NCI-H2196 (cell line): ENCODE measurements at regions not wholly inside any gene's neighbourhood (a gene's known extent, or its start where the extent isn't known, plus 50 kb on each side); places are given as distances from the start of the nearest gene placed in this dataset.

Experiments used
- DNase-seq: peaks from one replicate; lab custom pipeline; 2025; ENCODE audit not compliant: unreplicated experiment; lab: John Stamatoyannopoulos, UW

DNA sequence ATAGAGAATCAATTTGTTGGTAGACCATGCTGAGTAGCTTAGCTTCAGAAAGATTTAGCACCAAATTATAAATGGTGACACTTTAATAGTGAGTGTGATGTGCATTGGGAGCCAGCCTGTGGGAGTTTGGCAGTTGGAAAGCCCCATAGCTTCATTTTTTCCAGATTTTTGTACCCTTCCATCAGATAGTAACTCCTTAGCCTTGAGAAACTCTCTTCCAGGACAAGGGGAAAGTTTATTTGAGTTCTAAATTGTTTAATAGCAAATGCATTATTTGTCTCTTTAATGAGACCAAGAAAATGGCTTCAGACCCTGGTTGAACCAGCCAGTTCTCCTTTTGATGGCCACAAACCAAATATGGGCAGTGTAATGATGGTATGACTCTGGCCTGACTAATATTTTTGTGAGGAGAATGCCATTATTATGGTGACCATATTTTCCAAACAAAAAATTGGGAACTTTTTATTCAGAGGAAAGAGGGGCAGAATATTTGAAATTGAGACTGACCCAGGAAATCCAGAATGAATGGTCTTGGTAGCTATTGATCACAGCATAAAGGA is 49.8 kb downstream of the PLCE1 start:
- no peak for DNase-seq

DNA sequence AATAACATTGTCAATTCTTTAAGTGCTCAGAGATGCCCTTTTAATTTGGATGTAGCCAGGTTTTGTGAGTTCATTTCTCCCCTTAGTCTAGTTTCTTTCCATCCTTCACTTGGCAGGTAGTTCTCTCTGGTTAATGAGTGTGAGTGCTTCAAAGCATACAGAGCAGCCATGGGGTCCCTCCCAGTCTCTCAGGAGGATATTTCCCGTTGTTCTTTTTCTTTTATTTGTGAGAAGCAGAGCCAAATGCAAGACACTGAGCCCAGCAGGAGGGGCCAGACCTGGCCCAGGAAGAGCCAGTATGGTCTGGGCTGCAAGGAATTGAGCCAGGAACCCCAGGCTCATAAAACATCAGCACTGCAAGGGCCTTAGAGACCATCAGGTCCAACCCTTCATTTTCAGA is 52.4 kb downstream of the PLCE1 start:
- DNase-seq: no peak

DNA sequence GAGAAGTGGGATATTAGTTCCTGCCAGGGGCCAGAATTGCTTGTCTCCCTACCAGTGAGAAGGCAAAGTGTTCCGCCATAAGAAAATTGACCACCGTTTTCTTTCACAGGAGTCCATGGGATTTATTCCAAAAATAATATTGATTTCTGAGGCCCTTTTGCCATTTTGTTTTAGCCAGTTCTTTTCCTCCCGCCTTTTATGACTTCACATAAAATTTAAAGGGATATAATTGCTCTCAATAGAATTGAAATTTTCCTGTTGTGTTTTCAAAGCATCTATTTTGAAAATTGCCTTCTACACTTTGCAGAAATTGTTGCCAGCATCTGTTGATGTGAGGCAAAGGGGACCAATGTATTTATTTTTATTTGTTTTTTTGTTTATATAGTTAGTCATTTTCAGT is 53.6 kb downstream of the PLCE1 start:
- DNase-seq: no peak

DNA sequence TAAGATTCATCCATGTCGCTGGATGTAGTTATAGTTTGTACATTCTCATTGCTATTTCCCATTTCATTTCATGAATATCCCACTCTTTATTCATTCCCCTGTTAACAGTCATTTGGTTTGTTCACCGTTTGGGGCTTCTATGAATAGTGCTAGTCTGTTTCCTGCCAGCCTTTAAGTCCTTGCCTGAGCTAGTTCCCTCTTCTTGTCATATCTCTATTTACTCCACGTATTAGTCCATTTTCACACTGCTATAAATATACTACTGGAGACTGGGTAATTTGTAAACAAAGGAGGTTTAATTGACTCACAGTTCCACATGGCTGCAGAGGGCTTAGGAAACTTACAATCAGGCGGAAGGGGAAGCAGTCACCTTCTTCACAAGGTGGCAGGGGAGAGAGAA is 56.2 kb downstream of the PLCE1 start:
- DNase-seq: no peak

DNA sequence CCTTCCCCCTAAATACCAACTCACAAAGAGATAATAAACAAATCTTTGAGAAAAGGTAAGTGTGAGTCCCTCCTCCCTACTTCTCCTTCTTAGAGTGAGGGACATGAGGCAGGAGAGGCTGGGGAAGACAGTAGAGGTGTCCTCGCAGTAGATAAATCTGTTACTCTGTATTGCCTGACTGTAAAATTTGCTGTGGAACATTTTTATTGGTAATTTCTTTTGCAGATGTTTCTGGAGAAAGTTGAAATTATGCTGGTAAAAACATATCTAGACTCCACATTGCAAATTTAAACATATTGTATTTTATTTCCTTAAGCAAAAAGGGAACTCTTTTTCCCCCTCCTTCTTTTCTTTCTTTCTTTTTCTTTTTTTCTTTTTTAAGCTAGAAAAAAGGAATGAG is 58.5 kb downstream of the PLCE1 start:
- DNase-seq: no peak

DNA sequence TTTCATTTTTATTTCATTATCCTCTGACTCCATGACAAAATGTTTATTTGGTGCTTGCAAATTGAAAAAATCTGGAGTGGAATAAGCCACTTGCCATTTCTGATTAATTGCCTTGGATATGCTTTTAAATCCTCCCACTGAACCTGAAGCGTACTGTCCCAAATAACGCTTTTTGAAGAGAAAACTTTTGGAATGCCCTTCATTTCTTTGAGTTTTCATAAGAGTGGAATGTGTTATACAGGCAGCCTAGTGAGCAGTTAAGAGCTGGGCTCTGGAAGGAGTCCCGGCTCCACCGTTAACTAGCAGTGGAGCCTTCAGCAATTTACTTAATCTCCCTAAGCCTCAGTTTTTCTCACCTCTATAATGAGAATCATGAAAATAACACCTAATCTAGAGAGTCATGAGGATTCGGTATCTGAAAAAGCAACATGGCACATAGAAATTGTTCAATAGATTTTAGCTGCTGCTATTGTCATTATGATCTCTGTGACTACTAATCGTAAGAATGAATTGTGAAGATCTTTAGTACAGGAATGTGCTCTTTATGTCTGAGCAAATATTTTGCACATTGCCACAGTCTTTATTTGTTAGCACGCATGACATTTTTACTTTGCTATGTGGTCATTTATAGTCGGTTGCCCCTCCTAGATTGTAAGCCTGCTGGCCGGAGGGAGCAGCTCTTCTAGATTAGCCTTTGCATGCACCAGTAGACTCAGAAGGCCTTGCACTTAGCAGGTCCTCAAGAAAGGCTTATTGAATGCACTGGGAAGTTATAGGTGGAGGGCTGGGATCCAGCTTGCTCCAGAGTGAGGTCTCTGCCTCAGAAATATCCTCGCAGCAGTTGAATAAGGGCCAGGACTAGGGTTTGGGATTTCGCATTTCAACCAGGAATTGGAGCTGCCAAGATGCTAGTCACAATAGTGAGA is 59.4 kb downstream of the PLCE1 start:
- DNase-seq: no peak

DNA sequence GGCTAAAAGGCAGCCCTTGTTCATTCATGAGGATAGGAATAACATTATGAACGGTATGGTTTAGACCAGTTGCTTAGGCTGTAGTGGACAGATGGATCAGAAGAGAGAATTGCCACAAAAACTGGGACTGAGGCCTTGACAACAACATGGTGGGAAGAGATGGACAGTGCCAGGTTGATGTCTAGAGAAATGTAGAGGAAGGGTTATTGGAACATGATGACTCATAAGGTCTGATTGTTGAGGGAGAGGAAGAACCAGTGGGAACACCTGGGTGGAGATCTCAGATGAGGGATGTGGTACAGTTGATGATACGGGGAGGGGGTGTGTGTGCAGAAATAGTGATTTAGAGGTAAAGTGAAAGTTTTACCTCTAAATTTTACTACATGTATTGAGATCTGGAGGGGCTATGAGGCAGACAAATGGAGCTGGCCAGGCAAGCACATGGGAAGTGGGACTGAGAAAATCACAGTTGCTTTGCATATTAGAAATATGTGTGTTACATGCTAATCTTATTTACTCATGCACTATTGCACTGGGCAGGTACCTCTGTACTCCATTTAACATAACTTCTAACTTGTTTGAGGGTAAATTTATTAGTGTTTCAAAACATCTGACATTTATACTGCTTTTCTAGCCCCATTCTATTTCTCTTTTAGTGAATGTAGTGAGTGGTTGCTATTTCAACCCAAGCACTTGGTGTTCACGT is 65.6 kb downstream of the PLCE1 start:
- no peak for DNase-seq

DNA sequence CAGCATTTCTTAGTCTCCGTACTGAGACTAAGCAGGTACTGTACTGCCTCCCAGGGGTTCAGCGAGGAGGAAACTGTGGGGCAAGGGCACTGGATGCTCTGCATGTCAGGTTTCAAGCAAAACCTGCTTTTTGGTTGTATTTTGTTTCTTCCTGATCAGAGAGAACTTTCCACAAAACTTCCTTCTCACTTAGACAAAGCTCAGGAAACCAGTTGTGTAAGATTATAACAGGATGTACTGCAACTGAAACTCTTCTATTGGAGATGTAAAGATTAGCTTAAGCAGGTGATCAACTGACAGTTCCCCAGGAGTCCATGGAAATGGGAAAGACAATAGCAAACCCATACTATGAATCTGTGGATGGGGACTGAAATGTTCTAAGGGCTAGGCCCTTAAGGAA is 67.3 kb downstream of the PLCE1 start:
- no peak for DNase-seq

DNA sequence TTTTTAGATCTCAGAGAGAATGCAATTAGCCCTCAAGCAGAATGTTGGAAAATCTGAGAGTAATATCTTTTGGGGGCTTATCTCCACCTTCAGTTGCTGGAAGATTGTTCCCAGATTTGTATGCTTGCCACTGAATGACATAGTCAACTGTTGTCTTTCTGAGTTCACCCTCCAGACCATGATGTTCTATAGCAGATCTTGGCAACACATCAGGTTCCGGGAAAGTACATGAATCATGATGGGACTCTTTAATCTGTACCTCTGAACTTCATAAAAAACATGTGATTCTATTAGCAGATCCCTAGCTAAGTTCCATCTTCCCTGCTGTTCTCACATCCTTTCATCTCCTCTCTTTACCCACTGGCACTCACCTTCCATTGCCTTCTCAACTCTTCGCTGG is 68.9 kb downstream of the PLCE1 start:
- no peak for DNase-seq

DNA sequence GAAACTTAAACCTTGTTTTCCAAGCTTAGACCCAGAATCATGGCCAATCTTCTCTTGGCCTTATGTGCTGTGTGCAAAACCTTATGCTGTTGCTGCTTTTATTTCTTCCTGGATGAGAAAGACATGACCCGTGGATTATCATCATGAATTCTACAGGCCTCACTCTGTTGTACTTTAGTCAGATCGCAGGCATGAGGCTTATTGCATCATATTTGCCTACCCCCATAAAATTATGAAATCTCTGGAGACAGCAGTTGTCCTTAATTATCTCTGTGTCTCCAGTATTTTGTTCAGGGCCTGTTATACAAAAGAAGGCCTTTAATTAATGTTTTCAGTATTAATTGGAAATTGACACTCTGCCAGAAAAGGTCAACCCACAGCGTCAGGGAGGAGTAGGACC is 71.6 kb downstream of the PLCE1 start:
- DNase-seq: no peak

DNA sequence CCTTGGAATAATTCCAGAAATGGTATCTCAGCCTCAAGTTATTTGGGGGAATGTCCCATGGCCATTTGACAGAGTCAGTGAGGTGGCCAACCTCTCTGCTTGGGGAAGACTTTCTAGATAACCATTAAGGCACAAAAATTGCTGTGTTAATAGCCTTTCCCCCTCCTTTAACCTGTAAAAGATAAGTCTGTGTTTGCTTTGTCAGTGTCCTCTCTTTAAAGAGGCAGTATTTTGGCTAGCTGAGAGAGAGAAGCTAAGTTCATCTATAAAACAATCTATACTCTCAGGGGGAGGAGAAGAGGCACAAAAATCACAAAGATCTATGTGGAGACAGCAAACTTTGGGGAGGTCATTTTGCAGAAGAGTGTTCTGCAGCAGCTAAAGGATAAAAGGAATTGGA is 72.1 kb downstream of the PLCE1 start:
- no peak for DNase-seq

DNA sequence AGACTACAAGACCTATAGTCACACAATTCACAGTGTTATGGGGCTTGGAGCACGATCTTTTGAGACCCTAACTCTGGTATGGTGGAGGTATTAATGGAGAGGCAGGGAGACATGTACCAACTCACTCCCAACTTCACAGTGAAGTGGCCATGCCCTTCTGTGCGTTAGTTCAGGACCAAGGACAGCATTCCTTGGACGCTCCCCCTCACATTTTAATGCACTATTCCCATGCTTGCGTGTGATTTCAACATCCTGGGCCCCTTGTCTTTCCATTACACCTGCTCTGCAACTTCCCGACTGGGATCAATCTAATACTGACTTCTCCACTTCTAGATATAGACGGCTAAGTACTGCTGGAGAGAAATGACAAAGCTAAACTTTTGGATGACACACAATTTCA is 72.7 kb downstream of the PLCE1 start:
- DNase-seq: no peak

DNA sequence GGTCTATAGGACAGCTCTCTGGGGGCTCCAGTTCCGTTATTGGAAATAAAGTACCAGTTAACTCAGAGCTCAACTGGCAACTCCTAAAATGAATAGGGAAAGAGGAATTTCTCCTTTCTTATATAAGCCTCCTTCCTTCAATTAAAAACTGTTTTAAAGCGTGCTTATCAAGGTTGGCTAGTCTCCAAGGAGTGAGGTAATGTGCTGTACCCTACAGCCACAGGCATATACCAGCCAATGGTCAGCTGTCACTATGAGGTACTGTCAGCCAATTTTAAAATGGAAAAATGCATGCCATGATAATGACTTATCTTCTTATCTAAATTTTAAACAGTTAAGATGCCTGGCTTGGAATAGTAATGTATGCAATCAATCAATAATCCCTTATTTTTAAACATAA is 76.2 kb downstream of the PLCE1 start:
- DNase-seq: no peak

DNA sequence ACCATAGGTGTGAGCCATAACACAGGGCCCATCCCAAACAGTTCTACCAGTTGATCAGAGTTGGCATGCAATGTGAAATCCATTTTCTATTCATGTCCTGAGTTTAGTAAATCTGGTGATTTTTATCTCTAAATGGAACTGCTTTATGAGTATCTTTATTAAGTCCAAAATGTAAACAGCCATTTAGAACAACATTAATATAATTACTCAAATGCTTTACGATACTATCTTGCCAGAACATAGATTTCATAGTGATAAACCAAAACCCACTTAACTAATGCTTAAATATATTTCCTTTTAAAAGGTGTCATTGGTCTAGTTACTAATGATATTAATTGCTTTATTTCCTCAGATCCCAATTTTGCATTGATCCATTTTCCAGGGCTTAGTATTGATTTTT is 80.7 kb downstream of the PLCE1 start:
- DNase-seq: no peak

DNA sequence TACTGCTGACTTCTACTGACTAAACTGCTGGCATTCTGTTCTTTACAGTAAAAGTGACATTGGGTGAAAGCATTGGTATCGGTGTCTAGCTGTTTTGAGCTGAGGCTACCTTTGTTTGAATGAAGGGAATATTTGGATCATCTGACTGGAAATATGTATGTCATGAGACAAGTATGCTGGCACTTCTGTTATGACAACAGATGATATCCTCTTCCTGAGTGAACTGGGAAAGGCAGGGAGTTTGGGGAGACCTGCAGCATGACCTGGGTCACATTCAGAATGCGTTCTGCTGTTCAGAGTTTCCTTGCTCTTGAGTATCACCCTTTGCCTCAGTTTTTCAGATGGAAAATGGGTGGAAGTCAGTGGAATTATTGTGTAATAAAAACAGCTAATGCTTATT is 81.8 kb downstream of the PLCE1 start:
- DNase-seq: no peak

DNA sequence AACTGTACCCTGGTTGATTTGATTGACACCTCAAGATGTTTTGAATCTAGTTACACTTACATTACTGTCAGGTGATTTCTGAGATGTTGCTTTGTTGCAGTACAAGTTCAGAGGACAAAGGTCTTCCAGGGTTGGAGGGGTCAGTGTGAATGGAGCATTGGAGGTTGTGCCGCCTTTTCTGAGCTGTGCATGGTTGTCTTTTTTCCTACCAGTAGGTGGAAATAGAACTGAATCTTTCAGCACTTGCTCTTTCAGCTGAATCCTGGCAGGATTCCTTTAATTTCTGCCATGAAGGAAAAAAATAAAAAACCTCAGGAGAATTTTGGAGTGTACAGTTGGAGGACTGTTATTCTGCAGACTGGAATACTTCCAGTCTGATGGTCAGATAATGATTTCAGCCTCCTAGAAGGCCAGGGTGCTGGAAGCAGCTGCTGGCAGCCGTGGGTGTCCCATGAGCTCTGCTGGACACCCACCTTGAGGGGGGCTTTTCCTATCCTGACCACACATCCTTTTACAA is 82.7 kb downstream of the PLCE1 start:
- no peak for DNase-seq

DNA sequence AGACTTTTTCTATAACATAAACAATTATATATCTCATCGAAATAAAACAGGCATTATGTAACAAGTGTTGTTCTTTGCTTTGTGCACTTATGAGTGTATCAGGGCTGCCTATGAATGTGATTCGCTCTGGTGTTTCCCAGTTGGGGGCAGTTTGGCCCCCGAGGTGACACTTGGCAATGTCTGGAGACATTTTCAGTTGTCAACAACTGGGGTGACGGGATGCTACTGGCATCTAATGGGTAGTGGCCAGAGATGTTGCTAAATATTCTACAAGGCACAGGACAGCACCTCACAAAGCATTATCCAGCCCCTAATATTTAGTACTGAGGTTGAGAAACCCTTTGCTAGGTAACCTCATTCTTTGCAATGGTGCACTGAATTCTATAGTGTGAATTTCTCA is 83.3 kb downstream of the PLCE1 start:
- no peak for DNase-seq

DNA sequence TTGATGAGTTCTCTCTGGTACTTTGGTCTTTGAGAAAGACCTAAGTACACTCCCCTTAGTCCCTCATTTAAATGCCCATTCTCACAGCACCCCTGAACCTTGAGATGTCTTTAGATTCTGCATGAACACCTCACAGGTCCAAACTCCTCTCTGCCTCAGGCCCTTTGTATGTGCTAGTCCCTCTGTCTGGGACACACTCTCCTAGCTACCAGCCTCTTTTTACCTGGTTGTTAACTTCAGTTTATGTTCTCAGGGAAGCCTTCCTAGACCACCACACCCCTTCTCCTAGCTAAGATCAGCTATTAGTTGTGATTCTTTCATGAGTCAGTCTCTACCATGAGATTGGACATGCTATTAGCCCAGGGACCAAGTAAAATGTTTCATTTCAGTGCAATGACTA is 86.4 kb downstream of the PLCE1 start:
- no peak for DNase-seq

DNA sequence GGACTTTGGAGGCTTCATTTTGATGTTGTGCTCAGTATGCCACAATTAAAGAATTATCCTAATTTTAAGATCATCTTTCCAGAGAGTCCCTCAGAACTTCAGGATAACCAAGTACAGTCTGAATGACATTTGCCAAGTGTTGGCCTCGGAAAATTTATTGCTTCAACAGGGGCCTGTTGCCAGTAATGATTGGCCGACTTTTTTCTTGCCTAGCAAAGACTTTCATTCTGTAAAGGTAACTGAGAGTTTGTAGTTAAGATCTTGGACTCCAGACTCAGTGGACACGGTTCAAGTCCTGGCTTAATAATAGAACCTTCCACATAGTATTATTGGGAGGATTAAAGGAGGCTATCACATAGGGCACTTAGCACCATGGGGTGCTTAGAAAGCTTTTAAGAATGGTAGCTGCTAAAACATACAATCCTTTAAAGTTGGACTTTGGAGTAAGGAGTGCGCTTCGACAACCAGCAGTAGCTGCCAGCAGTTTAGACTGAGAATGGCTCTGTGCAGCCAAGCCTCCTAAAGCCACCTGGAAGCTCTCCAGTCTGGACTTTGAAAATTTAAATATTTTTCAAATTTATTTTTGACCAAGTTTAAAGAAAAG is 90.0 kb downstream of the PLCE1 start:
- no peak for DNase-seq

DNA sequence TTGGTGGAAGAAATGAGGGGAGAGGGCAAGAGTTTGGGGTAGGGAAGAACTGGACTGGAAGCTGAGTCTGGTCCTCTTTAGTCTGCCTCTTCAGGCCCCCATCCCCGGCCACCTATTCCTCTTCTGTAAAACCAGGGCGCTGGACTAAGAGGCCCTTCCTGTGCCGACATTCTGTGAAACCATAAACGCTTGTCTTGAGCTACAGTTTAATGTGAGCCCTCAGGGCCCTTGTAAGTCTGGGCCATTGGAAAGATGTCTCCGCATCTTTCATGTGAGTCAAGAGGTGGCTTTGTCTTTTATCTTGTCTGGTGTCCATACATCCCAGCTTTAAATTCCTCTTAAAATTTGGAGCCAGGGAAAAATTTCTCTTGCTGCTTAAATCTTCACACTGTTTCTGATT is 90.6 kb downstream of the PLCE1 start:
- no peak for DNase-seq

DNA sequence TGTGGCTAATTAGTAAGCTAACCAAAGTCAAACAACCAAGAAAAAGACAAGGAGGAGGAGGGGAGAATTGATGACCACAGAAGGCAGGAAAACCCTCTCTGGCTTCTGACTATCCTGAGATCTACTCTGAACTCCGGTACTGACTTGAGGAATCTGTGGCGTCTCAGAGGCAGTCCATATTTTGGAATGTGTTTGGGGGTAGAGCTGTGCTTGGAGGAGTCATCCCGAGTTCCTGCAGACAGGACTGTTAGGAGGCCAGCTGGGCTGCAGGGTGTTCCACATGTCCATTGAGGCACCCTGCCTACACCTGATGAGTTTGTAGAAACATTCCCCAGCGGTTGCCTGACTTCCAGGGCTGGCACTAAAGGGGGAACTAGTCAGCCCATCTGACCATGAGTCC is 91.6 kb downstream of the PLCE1 start:
- DNase-seq: no peak
